Heart right ventricle (tissue), 16 donors: ENCODE measurements at regions not wholly inside any gene's neighbourhood (a gene's known extent, or its start where the extent isn't known, plus 50 kb on each side); places are given as distances from the start of the nearest gene placed in this dataset.

ENCODE experiments used
- ATAC-seq, 8 donors: fragments of 200-7000 bp; cut with Tn5 transposase; one replicate each; pipeline ENCODE4 v1.9.1; 2020; ENCODE audit warnings: mild to moderate bottlenecking in 8 of 8, moderate library complexity in 8 of 8, moderate number of reproducible peaks in 1 of 8
- DNase-seq, 2 donors: peaks; one replicate each; pipeline ENCODE4 v3.0.0-alpha.2; 2020
- H3K27ac ChIP-seq, 10 donors: fragments of 200-600 bp; sonication (generic) in 2 of 10; one replicate each; pipeline versions ENCODE4 v1.5.0 to v1.8.0; 2020 to 2022; ENCODE audit warnings: mild to moderate bottlenecking in 3 of 10
- H3K27me3 ChIP-seq, 7 donors: fragments of 200-600 bp; one replicate each; pipeline ENCODE4 v1.8.0; 2021 to 2022; ENCODE audit warnings: mild to moderate bottlenecking in 2 of 7
- H3K36me3 ChIP-seq, 9 donors: fragments of 200-600 bp; sonication (generic) in 1 of 9; one replicate each; pipeline versions ENCODE4 v1.5.0 to v1.8.0; 2020 to 2022; ENCODE audit warnings: mild to moderate bottlenecking in 2 of 9
- H3K4me1 ChIP-seq, 9 donors: fragments of 200-600 bp; sonication (generic) in 1 of 9; one replicate each; pipeline versions ENCODE4 v1.5.0 to v1.8.0; 2020 to 2022; ENCODE audit warnings: mild to moderate bottlenecking in 4 of 9
- H3K4me3 ChIP-seq, 10 donors: fragments of 200-600 bp; sonication (generic) in 2 of 10; one replicate each; pipeline versions ENCODE4 v1.5.0 to v1.8.0; 2020 to 2022; ENCODE audit warnings: mild to moderate bottlenecking in 7 of 10, moderate library complexity in 2 of 10
- H3K9me3 ChIP-seq, 11 donors: fragments of 200-600 bp in 10 of 11; sonication (generic) in 2 of 11; one replicate each; pipeline versions ENCODE4 v1.5.0 to v1.8.0; 2013 to 2022; ENCODE audit warnings: mild to moderate bottlenecking in 2 of 11, control low read depth in 1 of 11, moderate library complexity in 1 of 11
- CTCF ChIP-seq, 9 donors: fragments of 200-600 bp; sonication (generic) in 2 of 9; IDR thresholded peaks; one replicate each; pipeline versions ENCODE4 v1.5.0 to v1.8.0; 2021 to 2022; ENCODE audit warnings: antibody characterized with exemption in 9 of 9, mild to moderate bottlenecking in 5 of 9, moderate library complexity in 1 of 9
- WGBS, 2 donors: extraction: QIAGEN DNeasy Blood & Tissue Kit; methylation state at CpG; one replicate each; pipeline ENCODE4 v1.1.7; 2013; ENCODE audit warnings: inconsistent platforms in 1 of 2; 5-methylcytosine and 5-hydroxymethylcytosine counted together
- intact Hi-C, 10 donors: fragments of 100-400 bp; cut with DNase I; formaldehyde crosslinking; loops; one replicate each; pipeline versions ENCODE4 v1.11.1 to v1.14.2; 2022
- donor health status: Arrhythmogenic right ventricular cardiomyopathy.
- donor health status: ischemic (EF 13 %, LVEDD 7.1; RV severe dilation, severe dysfunction).
- donor health status: healthy with polysubstance abuse.
- donor health status: DM: no; HTN: yes; CAD: no.
- donor health status: DM: no; HTN: no; CAD: no.
- donor health status: ischemic (EF 25% LVEDD 6.9; RV normal size, moderate dysfunction).
- donor health status: ischemic (EF 25% LVEDD 5.7; RV mildly dilated, moderate dysfunction).
- donor health status: healthy.
- donor health status: DM: yes; HTN: yes; CAD: no.
- donor health status: Ischemic cardiomyopathy.
- donor health status: ischemic (EF 35%, LVEDD 5.7; RV mildly dilated, moderate dysfunction).
- donor health status: nonischemic (EF 11% LVEDD 7.7; RV severe dilation, severe dysfunction).
- donor health status: DM: yes; HTN: yes; CAD: no.
- donor health status: PGD.
- donor health status: ischemic (EF 29% LVEDD 5.4; RV normal size, mild dysfunction).
- donor health status: nonischemic (EF 23%, LVEDD 6.1; RV moderate dilation, normal function).

GRCh38 chr12:67539329-67539728, 109.2 kb upstream of the DYRK2 start:
- ATAC-seq, result peak in 3 of 8 donors; percentile 49 to 61 (median 57)
- WGBS, 2 donors, result 68 to 69% methylated on average over 9 of the region's 9 CpGs
- Histone ChIP-seq H3K27me3 (no peaks in the 10 kb centered on the region), H3K27ac (no peak overlapping the region), H3K9me3 (no peaks in the 10 kb centered on the region), H3K4me3 (no peak overlapping the region), H3K36me3 (no peaks in the 10 kb centered on the region), H3K4me1 (peaks cover 0 to 7% (median 0%) of the 10 kb centered on the region in 9 donors)
- intact Hi-C loops, result no loop called here
- TF ChIP-seq CTCF (IDR thresholded peaks at IDR 0.05), result no peak
- DNase-seq, result no peak

DNA sequence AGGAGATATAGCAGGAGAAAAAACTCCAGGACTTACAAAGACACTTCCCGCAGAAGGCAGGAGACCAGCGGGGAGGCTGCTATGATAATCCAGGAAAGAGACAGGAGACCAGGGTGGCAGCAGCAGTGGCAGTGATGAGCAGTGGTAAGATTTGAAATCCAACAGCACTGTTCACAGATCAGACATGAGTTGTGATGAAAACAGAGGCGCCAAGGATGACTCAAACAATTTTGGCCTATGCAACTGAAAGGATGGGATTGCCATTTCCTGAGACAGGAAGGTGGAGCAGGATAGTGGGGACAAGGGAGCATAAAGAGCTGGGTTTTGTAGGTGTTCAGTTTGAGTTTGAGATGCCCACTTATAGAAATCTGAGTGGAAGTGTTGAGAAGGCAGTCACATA, 108.6 kb upstream of the DYRK2 start:
- DNase-seq, result no peak
- WGBS, 2 donors, result 82 to 87% methylated on average over 3 of the region's 3 CpGs
- no peaks in the 10 kb centered on the region for H3K27me3 ChIP-seq
- no peaks in the 10 kb centered on the region for H3K36me3 ChIP-seq
- no peak overlapping the region for H3K4me3 ChIP-seq
- intact Hi-C loops, result no loop called here
- no peak for TF ChIP-seq CTCF (IDR thresholded peaks at IDR 0.05)
- peaks cover 0 to 7% (median 0%) of the 10 kb centered on the region in 9 donors for H3K4me1 ChIP-seq
- H3K9me3 ChIP-seq, result no peaks in the 10 kb centered on the region
- peak overlapping the region in 1 of 10 donors; percentile 15 for H3K27ac ChIP-seq
- ATAC-seq, result no peak

GRCh38 chr12:67540920-67541624, 107.5 kb upstream of the DYRK2 start:
- H3K4me1 ChIP-seq, result no peaks in the 10 kb centered on the region
- 72 to 87% methylated on average over 8 of the region's 8 CpGs for WGBS, 2 donors
- no peaks in the 10 kb centered on the region for H3K36me3 ChIP-seq
- DNase-seq, result no peak
- no peak overlapping the region for H3K4me3 ChIP-seq
- intact Hi-C loops, result no loop called here
- no peak for TF ChIP-seq CTCF (IDR thresholded peaks at IDR 0.05)
- H3K9me3 ChIP-seq, result no peaks in the 10 kb centered on the region
- H3K27me3 ChIP-seq, result no peaks in the 10 kb centered on the region
- no peak for ATAC-seq
- no peak overlapping the region for H3K27ac ChIP-seq

GRCh38 chr12:67541625-67541991, 106.9 kb upstream of the DYRK2 start:
- Histone ChIP-seq H3K9me3 (no peaks in the 10 kb centered on the region), H3K36me3 (no peaks in the 10 kb centered on the region), H3K27me3 (no peaks in the 10 kb centered on the region), H3K4me1 (no peaks in the 10 kb centered on the region), H3K27ac (no peak overlapping the region), H3K4me3 (no peak overlapping the region)
- ATAC-seq, result no peak
- TF ChIP-seq CTCF (IDR thresholded peaks at IDR 0.05), result no peak
- intact Hi-C loops, result no loop called here
- WGBS, 2 donors, result 55 to 66% methylated on average over 3 of the region's 3 CpGs
- DNase-seq, result no peak
